HG02763 (cell line): ENCODE measurements at regions not wholly inside any gene's neighbourhood (a gene's known extent, or its start where the extent isn't known, plus 50 kb on each side); places are given as distances from the start of the nearest gene placed in this dataset.
A peak's percentile ranks its signal among the peaks of the same experiment; 100 is the strongest.
"Not testable (repeated sequence)": the region's sequence is repeated elsewhere in the genome, so short reads cannot be mapped to it uniquely, and the experiment has no call there.

Experiments used
- ATAC-seq: cut with Tn5 transposase; IDR thresholded peaks from one replicate; pipeline ENCODE4 v1.9.1; 2021; ENCODE audit warnings: mild to moderate bottlenecking, moderate library complexity; ENCODE audit not compliant: unreplicated experiment

DNA sequence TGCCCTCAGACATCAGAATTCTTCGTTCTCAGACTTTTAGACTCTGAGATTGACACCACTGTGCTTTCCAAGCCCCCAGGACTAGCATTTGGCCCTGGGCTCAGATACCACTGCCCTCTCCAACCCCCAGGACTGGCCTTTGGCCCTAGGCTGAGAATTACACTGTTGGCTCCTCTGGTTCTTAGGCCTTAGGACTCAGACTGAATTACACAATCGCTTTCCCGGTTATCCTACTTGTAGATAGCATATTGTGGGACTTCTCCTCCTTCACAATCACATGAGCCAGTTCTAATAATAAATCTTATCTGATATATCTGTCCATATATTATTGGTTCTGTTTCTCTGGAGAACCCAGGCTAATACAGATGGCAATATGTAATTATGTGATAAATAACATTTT lies 1725.5 kb downstream of the GRIK2 start:
- no peak for ATAC-seq

DNA sequence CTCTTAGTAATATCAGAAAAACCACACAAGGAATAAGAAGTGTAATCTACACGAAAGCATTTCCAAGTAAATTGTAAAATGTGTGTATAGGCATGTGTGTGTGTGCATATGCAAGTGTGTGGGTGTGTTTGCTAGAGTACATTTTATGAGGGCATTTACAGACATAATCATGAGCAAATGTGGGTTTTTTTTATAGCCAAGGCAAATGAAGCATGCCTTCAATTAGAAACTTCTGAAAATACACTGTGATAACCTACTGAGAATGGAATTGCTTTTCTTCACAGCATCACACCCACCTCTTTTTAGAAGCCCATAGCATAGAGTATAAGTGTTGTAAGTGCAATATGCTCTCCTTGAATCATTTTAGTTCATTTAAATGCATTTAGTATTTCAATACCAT lies 1721.1 kb downstream of the GRIK2 start:
- ATAC-seq = no peak

DNA sequence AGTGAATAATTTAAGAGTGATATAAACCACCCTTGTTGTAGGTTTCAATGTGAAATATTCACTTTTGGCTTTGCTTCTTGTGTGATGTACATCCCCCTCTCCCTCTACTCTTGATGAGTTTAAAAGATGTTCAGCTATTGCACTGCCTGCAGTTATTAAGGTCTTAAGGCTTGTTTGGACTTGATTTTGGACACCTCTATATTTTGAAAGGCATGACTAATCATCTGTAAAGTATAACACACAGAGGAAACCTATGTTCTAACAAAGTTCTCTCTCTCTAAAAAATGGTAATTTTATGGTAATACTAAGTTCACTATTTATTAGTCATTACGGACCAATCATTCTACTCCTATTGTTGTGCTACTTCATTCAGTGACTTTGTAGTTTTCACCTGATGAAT lies 1719.9 kb downstream of the GRIK2 start:
- no peak for ATAC-seq

DNA sequence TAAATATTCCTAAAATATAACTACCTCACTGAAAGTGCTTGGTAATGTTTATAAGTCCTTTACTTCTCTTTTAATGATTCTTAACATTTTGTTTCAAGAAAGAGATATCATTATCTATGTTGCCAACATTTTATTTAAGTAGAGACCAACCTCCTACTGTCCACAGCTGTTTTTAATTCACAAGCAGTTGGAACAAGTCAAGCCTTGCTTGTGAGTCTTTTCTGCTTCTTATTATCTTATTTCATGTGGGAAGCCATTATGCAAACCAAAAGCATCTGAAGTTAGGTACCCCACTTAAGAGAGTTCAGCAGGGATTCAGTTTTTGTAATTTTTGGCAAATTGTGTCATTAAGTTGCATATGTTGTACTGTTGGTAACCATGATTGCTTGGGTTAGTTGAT lies 1714.5 kb downstream of the GRIK2 start:
- ATAC-seq = no peak

DNA sequence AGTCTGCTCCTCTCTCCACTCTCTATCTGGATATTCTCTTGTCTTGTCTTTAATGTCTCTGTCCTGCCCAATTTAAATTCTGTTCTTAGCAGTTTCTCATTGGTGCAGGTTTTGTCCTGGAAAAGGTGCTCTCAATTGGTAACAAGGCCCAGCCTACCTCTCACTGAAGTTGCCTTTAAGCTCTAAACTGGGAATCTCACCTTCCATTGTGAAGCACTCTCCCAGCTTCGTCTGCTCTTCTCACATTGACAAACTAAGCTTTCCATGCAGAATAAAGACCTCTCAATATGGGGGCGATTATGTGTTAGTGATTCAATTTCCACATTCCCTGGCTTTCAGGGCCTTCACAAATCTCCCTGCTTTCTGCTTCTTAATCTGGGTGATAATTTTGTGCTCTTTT lies 1712.2 kb downstream of the GRIK2 start:
- ATAC-seq = no peak

DNA sequence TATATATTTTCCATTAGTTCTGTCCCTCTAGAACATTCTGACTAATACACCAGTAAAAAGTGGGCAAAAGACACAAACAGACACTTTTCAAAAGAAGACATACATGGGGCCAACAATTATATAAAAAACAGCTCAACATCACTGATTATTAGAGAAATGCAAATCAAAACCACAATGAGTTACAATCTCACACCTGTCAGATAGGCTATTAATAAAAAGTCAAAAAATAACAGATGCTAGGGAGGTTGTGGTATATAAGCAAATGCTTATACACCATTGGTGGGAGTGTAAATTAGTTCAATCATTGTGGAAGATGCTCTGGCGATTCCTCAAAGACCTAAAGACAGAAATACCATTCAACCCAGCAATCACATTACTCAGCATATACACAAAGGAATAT lies 1707.8 kb downstream of the GRIK2 start:
- ATAC-seq = no peak

DNA sequence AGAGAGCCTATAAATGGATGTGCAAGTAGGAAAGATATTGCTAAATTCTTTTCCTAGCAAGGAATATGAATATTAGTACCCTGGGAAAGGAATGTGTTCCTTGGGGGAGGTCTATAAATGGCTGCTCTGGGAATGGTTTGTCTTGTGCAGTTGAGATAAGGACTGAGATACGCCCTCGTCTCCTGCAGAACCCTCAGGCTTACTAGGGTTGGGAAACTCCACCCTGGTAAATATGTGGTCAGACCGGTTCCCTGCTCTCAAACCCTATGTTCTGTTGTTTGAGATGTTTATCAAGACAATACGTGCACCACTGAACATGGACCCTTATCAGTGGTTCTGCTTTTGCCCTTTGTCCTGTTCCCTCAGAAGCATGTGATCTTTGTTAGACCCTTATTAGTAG lies 1698.9 kb downstream of the GRIK2 start:
- ATAC-seq = not testable (repeated sequence)

DNA sequence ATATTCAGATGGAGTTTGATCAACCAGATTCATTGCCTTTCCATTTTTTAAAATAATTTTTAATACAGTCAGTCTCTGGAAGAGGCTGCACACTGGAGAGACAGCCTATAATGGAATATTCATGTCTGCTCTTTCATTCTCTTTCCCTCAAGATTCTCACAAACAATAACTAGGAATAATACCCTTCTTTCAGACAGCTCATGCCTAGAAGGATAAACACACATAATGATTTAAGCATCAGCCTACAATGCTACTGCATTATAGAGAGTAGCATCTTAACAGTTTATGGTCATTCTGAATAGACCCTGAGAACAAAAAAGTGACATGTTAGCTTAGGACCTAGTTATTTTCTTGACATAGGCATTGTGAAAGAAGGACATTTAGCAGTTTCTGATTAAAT lies 1692.3 kb downstream of the GRIK2 start:
- ATAC-seq = no peak

DNA sequence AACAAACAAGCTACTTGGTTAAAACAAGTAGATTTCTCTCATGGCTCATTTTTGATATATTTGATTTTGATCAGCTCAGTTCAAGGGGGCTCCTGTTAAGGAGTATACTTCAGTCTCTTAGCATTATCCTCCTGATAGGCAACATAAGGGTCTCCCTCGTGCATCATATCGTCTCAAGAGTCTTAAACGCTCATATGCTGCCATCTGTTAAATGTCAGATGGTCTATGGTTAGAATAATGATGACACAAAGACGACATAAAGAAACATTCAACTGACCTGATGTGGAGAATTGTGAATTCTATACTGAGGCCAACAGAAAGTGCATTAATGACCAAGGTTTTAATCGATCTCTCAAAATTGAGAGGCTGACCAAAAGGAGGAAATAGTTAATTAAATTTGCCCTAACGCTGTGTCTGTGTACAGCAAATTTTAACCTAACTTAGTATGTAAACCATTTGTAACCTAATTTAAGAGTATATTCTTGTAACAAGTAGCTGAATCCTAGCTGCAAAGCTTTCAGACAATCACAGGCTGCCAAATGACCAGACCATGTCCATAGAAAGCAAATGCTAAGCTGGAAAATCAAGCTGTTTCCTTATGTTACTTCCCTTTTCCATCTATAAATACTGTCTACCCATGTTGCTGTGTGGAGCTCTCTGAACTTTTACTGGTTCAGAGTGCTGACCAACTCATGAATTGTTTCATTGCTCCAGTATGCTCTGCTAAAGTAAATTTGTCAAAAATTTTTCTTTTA lies 1688.5 kb downstream of the GRIK2 start:
- no peak for ATAC-seq

DNA sequence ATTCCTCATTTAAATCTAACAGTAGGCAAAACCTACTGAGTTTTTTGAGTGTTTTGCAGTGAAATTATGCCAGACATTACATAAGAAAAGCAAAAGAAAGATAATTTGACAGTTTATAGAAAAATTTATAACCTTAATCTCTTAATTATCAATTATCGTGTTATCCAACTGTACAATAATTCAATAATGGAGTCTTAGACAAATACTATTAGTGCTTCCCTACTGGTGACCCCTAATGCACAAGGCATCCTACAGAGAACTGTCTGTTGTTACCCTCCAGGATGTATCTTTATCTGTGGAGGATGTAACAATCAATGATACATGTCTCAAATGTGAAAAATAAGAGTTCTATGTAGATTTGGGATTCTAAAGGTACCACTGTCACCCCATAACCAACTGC lies 1687.6 kb downstream of the GRIK2 start:
- no peak for ATAC-seq

DNA sequence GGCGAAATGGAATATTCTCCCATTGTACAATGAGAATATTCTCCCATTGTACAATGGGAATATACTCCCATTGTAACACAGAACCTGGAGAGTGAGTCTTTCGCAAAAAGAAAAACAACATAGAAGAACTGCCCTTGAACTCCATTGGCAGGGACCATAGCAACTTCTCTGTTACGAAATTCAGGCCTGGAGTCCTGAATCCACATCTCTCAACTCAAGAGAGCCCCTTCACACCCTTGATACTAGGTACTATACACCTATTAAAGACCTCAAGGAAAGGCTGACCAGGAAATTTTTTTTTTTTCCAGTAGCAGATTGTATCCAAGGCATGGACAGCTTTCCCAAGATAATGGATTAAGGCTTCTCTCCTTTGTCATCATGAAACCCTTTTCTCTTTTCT lies 1687.0 kb downstream of the GRIK2 start:
- no peak for ATAC-seq

DNA sequence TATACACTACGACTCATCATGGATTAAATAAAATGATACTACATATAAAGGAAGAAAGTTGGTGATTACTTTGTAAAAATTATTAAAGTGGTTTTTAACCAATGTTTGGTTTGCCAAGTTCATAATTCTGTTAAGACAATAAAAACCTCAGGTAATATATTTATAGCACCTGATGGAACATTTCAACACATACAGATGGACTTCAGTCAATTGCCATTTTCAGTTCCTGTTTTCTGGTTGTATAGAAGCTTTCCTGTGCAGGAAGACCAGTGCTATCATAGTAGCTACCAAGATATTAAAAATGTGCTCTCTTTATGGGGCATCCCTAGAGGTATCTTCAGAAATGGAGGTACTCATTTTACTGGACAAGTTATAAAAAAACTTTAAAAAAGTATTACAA lies 1686.4 kb downstream of the GRIK2 start:
- peak; percentile 74 for ATAC-seq

DNA sequence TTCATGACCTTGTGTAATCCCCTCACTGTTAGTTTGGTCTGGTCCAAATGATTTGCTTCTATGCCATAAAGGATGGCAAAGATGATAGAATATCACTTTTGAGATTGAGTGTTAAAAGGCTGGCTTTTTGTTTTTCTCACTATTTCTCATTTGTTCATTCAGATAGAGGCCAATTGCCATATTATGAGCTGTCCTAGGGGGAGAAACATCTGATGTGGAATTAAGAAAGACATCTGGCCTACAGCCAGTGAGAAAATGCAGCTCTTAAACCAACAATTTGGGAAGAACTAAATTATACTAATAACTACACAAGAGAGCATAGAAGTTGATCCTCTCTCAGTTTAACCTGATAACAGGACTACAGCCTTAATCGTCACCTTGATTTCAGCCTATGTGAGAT lies 1668.6 kb downstream of the GRIK2 start:
- ATAC-seq = no peak

DNA sequence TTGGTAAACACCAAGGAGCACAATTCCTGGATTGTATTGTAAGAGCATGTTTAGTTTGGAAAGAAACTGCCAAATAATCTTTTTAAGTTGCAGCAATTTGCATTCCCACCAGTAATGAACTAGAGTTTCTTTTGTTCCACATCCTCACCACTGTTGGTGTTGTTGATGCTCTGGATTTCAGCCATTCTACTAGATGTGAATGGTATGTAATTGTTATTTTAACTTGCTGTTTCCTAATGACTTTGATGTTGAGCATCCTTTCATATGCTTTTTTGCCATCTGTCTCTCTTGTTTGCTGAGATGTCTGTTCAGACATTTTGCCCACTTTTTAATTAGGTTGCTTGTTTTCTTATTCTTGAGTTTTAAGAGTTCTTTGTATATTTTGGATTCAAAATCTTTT lies 1654.1 kb downstream of the GRIK2 start:
- ATAC-seq = no peak

DNA sequence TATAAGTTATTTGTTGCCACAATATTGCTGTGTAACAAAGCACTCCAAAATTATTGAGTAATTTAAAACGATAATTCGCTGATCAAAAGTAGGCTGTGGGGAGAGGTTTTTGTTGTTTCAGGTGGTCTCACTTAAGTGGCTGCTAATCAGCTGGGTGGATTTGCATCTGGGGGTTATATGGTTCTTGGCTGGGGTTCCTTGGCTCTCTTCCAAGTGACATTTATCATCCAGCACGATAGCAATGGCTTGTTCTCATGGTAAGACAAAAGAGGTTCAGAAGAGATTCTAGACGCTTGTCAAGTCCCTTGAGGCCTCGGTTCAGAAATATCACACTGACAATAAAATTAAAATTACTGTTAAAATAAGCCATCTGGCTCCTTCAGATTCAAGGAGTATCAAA lies 1648.8 kb downstream of the GRIK2 start:
- ATAC-seq = no peak

DNA sequence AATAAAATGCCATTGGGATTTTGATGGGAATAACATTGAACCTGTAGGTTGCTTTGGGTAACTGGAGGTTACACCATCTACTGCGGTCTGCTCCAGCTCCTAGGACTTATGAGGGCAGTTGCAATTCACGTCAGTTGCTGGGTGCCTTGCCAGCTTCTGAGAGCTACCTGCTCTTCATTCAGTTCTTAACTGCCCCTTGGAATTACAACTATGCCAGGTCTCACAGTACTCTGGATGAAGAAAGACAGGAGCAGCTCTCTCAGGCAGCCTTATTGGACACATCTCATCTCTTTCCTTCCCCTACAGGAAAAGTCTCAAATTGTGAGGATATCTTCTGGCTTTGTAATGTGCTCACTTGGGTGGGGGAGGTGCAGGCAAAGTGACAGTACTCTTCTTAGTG lies 1643.3 kb downstream of the GRIK2 start:
- no peak for ATAC-seq

DNA sequence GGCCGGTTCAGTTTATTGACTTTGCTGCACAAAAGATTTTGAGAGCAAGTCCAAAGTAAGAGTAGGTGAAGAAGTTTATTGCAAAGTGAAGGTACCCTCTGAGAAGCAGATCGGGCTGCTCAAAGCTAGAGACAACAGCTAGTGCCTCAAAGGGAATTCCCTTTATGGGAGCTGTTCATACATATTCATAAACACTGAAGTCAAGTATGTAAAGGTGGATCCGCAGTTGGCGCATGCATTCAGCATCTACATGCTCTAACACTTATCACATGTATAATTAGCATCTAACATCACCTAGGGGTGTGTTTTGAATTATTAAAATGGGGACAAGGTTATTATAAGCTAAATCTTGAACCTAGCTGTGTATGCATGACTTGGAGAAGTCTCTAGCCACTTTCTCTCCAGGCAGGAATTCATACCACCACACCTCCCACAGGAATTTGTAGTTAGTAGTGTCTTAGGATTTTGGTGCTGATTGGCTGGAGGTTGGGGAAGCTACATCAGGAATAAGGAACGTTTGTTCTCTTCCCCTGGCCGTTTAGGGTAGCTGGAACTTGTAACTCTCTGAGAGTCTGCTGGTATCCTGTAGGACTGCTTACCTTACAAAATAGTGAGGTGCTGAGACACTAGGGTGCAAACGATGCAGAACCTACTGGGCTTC lies 1633.9 kb downstream of the GRIK2 start:
- ATAC-seq = no peak

DNA sequence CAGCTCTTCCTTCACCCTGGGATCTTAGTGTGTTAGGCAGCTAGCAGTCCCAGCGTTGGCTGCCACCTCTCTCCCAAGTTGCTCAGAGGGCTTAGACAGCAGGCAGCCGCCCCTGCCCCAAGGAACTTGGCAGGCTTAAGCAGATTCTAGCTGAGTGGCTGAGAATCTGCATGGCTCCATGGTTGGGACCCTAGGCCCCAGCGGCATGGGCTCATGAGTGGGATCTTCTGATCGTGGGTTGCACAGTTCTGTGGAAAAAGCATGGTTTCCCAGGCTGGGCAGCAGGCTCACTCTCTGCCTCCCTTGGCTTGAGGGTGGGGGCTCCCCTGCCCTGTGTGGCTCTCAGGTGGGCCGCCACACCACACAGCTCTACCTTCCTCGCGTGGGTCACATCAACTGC lies 1624.9 kb downstream of the GRIK2 start:
- ATAC-seq = no peak

DNA sequence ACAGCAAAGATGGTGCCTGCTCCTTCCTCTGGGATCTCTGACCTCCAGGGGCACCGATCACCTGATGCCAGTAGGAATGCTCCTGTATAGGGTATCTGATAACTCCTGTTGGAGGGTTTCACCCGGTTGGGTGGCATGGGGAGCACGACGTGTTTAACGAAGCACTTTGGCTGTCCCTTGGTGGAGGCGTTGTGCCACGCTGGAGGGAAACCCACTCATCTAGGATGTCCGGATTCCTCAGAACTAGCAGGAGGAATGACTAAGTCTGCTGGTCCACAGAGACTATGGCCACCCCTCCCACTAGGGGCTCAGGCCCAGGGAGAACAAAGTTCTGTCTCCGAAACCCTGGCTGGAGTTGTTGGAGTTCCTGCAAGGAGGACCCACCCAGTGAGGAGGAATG lies 1624.4 kb downstream of the GRIK2 start:
- ATAC-seq = no peak

DNA sequence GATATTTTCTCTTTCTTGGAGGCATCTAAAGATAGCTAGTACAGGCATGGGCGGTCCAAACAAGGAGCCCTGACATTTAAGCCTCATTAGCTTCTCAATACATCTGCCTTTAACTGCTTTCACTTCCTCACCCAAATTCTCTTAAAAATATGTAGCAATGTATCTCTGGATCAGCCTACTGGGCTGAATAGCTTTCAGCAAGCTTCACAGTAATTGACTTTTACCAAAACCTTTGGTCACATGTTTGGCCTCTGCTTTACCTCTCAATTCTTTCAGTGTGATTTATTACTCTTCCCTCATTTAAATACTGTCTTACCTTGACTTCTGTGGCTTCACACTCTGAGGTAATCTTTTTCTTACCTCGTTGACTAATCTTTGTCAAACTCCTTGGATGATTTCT lies 1618.1 kb downstream of the GRIK2 start:
- ATAC-seq = no peak

DNA sequence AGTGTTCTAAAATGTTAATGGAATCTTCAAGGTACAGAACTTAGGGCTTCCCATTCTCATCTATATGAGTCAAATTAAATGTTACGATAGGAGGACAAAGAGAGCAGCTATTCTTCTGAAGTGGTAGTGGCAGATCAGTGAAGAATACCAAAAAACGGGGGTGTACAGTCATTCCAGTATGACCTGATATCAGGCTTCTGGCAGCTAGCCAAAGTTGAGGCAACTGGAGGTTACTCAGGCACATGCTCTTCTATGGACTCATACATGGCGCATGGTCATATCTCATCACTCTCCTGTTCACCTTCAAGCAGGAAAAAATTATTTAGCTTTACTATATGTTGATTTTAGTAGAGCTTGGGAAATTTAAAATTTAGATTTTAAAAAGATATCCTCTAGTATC lies 1608.8 kb downstream of the GRIK2 start:
- ATAC-seq = no peak

DNA sequence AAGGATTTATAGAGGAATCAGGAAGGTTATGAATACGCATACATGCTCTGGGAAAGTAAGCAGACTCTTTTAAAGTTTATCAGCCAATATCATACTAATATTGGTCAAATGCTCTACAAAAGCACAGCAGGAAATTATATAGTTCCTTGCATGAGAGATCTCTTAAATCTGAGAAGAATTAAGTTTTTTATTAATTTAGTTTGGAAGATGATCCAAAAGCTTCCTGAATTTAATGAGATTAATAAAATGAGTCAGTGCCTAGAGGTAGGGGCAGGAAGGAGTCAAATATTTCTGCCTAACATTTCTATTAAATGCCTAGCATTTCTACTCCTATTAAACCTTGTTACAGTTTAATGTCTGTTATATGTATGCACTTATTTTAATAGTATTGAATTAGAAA lies 1608.2 kb downstream of the GRIK2 start:
- no peak for ATAC-seq

DNA sequence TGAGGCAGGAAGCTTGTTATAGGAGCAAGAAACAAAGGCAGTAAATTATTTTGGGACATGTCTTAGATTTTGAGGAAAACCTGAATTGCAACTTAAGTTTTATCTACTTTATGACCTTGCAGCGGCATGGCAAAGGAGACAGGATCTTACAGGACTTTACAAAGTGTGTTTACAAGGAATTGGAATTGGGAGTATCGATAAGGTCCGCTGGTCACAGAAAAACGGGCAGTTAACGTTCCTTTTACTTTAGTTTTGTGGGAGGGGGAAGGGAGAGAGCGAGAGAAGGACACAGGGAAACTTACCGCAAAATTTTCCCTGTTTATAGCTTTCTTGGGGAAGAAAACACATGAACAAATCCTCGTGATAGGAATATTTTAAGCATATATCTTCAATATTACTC lies 1607.2 kb downstream of the GRIK2 start:
- no peak for ATAC-seq
